ENCODE measurements at regions not wholly inside any gene's neighbourhood (a gene's known extent, or its start where the extent isn't known, plus 50 kb on each side); places are given as distances from the start of the nearest gene placed in this dataset.

DNA sequence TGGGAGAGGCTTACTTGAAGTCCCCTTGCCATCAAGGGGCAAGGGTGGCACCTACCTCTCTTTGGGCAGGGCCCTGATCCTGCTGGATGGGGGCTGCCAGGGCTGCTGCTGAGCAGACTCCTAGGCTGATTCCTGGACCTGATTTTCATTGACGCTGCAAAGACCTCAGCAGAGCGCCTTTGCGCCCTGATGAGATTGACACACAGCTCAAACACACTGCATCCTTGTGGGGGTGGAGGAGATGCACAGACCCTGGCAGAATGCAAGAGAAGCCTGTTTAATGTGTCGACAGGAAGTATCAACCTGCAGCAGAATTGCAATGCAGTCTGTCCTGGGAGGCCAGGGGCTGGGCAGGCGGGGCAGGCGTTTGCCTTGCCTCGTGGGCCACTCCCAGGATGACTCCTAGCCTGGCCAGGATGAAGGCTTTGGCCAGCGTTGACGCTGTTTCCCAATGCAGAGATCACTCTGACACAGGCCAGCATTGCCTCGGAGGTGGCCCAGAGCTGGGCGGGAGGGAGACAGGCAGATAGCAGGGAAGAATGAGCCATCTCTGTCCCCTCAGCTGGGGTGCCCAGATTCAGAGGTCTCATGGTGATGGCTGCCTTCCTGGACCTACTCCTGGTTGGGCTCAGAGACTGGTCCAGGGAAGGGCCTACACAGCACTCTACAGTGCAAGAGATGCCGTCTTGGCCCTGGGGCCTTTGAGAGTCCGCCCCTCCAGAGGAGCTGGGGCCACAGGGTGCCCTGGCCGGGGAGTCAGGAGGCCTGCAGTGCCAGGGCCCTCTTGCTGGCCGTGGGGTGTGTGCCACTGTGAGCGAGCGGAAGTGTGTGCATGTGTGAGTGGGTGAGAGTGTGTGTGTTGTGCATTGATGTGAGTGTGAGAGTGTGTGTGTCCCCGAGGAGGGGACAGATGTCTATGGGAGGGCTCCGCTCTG, 108.3 kb downstream of the KIF26A start:
- Mint-ChIP-seq H3K4me1 (ENCODE audit: low read depth) (no peaks in the 10 kb centered on the region), H3K4me3 (no peak overlapping the region), H3K9me3 (no peaks in the 10 kb centered on the region), H3K27me3 (no peaks in the 10 kb centered on the region), H3K36me3 (ENCODE audit: low read depth) (no peaks in the 10 kb centered on the region), H3K27ac (no peak overlapping the region)
- no peak overlapping the region for H3K27ac ChIP-seq (ENCODE audit: low read depth in 1 of 2, low read length in 2 of 2)
- no peak overlapping the region for H3K4me3 ChIP-seq (ENCODE audit: low read length)
- DNase-seq (peak in 1 of 14 experiments; percentile 4), ATAC-seq (ENCODE audit: poor library complexity) (no peak)
- no peaks in the 10 kb centered on the region for H3K27me3 ChIP-seq (ENCODE audit: control insufficient read depth in 1 of 2, insufficient read depth in 2 of 2, low read length in 2 of 2)
- intact Hi-C loops (cut with DNase I, micrococcal nuclease): no loop called here
- no peaks in the 10 kb centered on the region for H3K36me3 ChIP-seq (ENCODE audit: insufficient read depth, low read length)
- H3K4me1 ChIP-seq (ENCODE audit: insufficient read depth, low read length): no peaks in the 10 kb centered on the region
- CTCF ChIA-PET: no interaction called here
- POLR2A ChIA-PET: no interaction called here
- H3K9me3 ChIP-seq (ENCODE audit: control insufficient read depth in 1 of 2, insufficient read depth in 1 of 2, low read length in 2 of 2): peaks cover 0 to 23% of the 10 kb centered on the region in 2 experiments
- TF ChIP-seq, protein P1, sequence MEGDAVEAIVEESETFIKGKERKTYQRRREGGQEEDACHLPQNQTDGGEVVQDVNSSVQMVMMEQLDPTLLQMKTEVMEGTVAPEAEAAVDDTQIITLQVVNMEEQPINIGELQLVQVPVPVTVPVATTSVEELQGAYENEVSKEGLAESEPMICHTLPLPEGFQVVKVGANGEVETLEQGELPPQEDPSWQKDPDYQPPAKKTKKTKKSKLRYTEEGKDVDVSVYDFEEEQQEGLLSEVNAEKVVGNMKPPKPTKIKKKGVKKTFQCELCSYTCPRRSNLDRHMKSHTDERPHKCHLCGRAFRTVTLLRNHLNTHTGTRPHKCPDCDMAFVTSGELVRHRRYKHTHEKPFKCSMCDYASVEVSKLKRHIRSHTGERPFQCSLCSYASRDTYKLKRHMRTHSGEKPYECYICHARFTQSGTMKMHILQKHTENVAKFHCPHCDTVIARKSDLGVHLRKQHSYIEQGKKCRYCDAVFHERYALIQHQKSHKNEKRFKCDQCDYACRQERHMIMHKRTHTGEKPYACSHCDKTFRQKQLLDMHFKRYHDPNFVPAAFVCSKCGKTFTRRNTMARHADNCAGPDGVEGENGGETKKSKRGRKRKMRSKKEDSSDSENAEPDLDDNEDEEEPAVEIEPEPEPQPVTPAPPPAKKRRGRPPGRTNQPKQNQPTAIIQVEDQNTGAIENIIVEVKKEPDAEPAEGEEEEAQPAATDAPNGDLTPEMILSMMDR (IDR thresholded peaks at IDR 0.05): no peak

DNA sequence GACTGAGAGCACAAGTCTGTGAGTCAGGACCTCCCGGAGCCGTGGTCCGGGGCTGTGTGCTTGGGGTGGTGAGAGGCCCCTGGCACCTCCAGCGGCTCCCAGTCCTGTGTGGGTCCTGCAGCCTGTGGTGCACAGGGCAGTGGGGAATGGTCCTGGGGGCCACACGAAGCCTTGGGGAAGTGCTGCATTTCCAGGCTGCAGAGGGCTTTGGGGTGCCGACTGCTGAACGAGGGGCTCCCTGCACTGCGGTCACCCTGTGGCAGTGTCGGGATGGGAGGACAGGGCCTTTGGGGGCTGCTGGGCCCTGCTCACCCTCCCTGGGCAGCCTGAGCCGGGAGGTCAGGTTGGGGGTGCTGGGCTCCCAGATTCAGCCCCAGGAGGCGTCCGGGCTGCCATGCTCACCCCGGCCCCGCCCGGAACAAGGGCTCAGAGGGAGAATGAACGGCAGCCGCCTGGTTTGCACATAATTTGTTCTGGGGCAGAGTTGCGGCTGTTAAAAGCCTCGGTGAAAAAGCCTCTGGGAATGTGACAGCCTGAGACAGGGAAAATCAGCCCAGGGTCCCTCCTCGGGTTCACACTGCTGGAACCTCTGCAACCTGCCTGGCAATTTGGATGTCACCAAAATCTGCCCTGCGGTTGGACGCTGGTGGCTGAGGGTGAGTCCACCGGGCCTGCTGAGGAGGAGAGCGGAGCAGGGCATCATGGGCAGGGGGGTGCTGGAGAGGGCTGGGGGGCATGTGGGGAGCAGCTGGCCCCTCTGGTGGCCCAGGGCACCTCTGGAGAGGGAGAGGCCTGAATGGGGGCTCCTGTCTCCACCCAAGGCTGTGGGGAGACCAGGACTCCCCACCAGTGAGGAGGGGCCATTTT, 109.2 kb downstream of the KIF26A start:
- intact Hi-C loops (cut with DNase I, micrococcal nuclease): no loop called here
- H3K36me3 ChIP-seq (ENCODE audit: insufficient read depth, low read length): no peaks in the 10 kb centered on the region
- ATAC-seq (ENCODE audit: poor library complexity): no peak
- Mint-ChIP-seq H3K27me3 (no peaks in the 10 kb centered on the region), H3K9me3 (no peaks in the 10 kb centered on the region), H3K4me1 (ENCODE audit: low read depth) (no peaks in the 10 kb centered on the region), H3K36me3 (ENCODE audit: low read depth) (no peaks in the 10 kb centered on the region), H3K4me3 (no peak overlapping the region), H3K27ac (no peak overlapping the region)
- peaks cover 0 to 23% of the 10 kb centered on the region in 2 experiments for H3K9me3 ChIP-seq (ENCODE audit: control insufficient read depth in 1 of 2, insufficient read depth in 1 of 2, low read length in 2 of 2)
- CTCF ChIA-PET: no interaction called here
- no peaks in the 10 kb centered on the region for H3K27me3 ChIP-seq (ENCODE audit: control insufficient read depth in 1 of 2, insufficient read depth in 2 of 2, low read length in 2 of 2)
- TF ChIP-seq, protein P1 (IDR thresholded peaks at IDR 0.05): no peak
- no peaks in the 10 kb centered on the region for H3K4me1 ChIP-seq (ENCODE audit: insufficient read depth, low read length)
- H3K27ac ChIP-seq (ENCODE audit: low read depth in 1 of 2, low read length in 2 of 2): no peak overlapping the region
- peak in 1 of 14 experiments; percentile 5 for DNase-seq
- POLR2A ChIA-PET: no interaction called here
- no peak overlapping the region for H3K4me3 ChIP-seq (ENCODE audit: low read length)

DNA sequence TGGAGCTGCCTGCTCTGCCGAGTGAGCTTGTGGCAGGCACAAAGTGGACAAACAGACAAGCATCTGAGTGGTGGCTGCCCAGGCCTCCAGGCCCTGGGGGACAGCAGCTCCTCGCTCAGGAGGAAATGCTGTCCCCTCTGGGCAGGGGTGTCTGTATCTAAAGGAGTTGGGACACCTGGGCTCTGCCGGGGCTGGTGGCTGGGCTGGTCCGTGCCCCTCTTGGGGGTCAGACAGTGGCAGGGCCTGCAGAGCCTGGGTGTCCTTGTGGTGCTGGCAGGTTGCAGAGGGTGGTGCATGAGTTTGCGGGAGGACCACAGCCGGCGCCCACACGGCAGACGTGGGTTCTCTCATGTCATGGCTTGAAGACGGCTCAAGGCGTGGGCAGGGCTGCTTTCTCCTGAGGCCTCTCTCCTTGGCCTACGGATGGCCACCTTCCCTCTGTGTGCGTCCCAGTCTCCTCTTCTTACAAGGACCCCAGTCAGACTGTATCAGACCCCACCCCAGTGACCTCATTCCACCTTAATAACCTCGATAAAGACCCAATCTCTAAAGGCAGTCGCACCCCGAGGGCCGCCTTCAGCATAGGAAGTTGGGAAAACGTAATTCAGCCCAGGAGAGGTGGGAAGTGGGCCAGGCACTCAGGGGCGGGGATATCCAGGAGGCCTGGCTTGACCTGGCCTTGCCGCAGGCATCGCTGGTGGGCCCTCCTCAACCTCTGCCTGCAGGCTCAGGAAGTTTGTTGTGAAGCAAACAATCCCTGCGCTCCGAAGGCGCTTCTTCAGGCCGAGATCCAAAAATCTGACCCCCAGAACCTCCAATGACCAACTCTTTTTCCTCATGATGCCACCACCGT, 110.0 kb downstream of the KIF26A start:
- peak in 1 of 14 experiments; percentile 11 for DNase-seq
- H3K4me1 ChIP-seq (ENCODE audit: insufficient read depth, low read length): no peaks in the 10 kb centered on the region
- H3K27me3 ChIP-seq (ENCODE audit: control insufficient read depth in 1 of 2, insufficient read depth in 2 of 2, low read length in 2 of 2): no peaks in the 10 kb centered on the region
- Mint-ChIP-seq H3K4me1 (ENCODE audit: low read depth) (no peaks in the 10 kb centered on the region), H3K9me3 (no peaks in the 10 kb centered on the region), H3K27me3 (no peaks in the 10 kb centered on the region), H3K36me3 (ENCODE audit: low read depth) (no peaks in the 10 kb centered on the region), H3K4me3 (no peak overlapping the region), H3K27ac (no peak overlapping the region)
- peaks cover 0 to 23% of the 10 kb centered on the region in 2 experiments for H3K9me3 ChIP-seq (ENCODE audit: control insufficient read depth in 1 of 2, insufficient read depth in 1 of 2, low read length in 2 of 2)
- ATAC-seq (ENCODE audit: poor library complexity): no peak
- no peak overlapping the region for H3K4me3 ChIP-seq (ENCODE audit: low read length)
- ChIA-PET CTCF (no interaction called here), POLR2A (no interaction called here)
- H3K27ac ChIP-seq (ENCODE audit: low read depth in 1 of 2, low read length in 2 of 2): no peak overlapping the region
- TF ChIP-seq, protein P1 (IDR thresholded peaks at IDR 0.05): no peak
- no peaks in the 10 kb centered on the region for H3K36me3 ChIP-seq (ENCODE audit: insufficient read depth, low read length)
- intact Hi-C loops (cut with DNase I, micrococcal nuclease): no loop called here
